Duodenal mucosa (tissue), 2 donors: ENCODE measurements at regions not wholly inside any gene's neighbourhood (a gene's known extent, or its start where the extent isn't known, plus 50 kb on each side); places are given as distances from the start of the nearest gene placed in this dataset.
"Not testable (repeated sequence)": the region's sequence is repeated elsewhere in the genome, so short reads cannot be mapped to it uniquely, and the experiment has no call there.

Experiments
- H3K27ac ChIP-seq: one replicate; pipeline ENCODE4 v1.7.0; 2013; ENCODE audit warnings: low read depth, low read length
- H3K27me3 ChIP-seq, 2 donors: one replicate each; pipeline ENCODE4 v1.7.0; 2013; ENCODE audit warnings: low read length in 2 of 2, control low read depth in 1 of 2; ENCODE audit not compliant: insufficient read depth in 2 of 2, control insufficient read depth in 1 of 2
- H3K36me3 ChIP-seq, 2 donors: one replicate each; pipeline ENCODE4 v1.7.0; 2013; ENCODE audit warnings: low read length in 2 of 2, control low read depth in 1 of 2; ENCODE audit not compliant: insufficient read depth in 2 of 2, control insufficient read depth in 1 of 2
- H3K4me1 ChIP-seq, 2 donors: one replicate each; pipeline ENCODE4 v1.7.0; 2013; ENCODE audit warnings: low read length in 2 of 2, control low read depth in 1 of 2; ENCODE audit not compliant: insufficient read depth in 2 of 2, control insufficient read depth in 1 of 2
- H3K4me3 ChIP-seq, 2 donors: one replicate each; pipeline ENCODE4 v1.7.0; 2013; ENCODE audit warnings: low read length in 2 of 2, low read depth in 1 of 2
- H3K9ac ChIP-seq, 2 donors: one replicate each; pipeline ENCODE4 v1.7.0; 2013; ENCODE audit warnings: low read length in 2 of 2, low read depth in 1 of 2
- H3K9me3 ChIP-seq, 2 donors: one replicate each; pipeline ENCODE4 v1.7.0; 2013; ENCODE audit warnings: low read length in 2 of 2, control low read depth in 1 of 2; ENCODE audit not compliant: control insufficient read depth in 1 of 2

GRCh38 chr7:124187962-124188361 lies 155.1 kb upstream of the TMEM229A start:
- H3K9me3 ChIP-seq: no peaks in the 10 kb centered on the region
- H3K9ac ChIP-seq: no peak overlapping the region
- no peak overlapping the region for H3K4me3 ChIP-seq

GRCh38 chr7:124183649-124184048 lies 150.8 kb upstream of the TMEM229A start:
- no peak overlapping the region for H3K27ac ChIP-seq
- H3K9me3 ChIP-seq: no peaks in the 10 kb centered on the region
- no peaks in the 10 kb centered on the region for H3K4me1 ChIP-seq
- no peaks in the 10 kb centered on the region for H3K27me3 ChIP-seq
- no peaks in the 10 kb centered on the region for H3K36me3 ChIP-seq
- H3K4me3 ChIP-seq: no peak overlapping the region
- H3K9ac ChIP-seq: no peak overlapping the region

More at GRCh38 chr7:124187962-124188361, 155.1 kb upstream of the TMEM229A start:
- Histone ChIP-seq H3K27ac (no peak overlapping the region), H3K36me3 (no peaks in the 10 kb centered on the region), H3K27me3 (no peaks in the 10 kb centered on the region), H3K4me1 (no peaks in the 10 kb centered on the region)

GRCh38 chr7:124179641-124180040 lies 146.8 kb upstream of the TMEM229A start:
- H3K9ac ChIP-seq: no peak overlapping the region
- no peak overlapping the region for H3K4me3 ChIP-seq
- H3K9me3 ChIP-seq: no peaks in the 10 kb centered on the region
- no peaks in the 10 kb centered on the region for H3K4me1 ChIP-seq
- H3K36me3 ChIP-seq: no peaks in the 10 kb centered on the region
- H3K27ac ChIP-seq: no peak overlapping the region
- H3K27me3 ChIP-seq: no peaks in the 10 kb centered on the region

- H3K4me1 ChIP-seq: no peaks in the 10 kb centered on the region
- H3K27me3 ChIP-seq: no peaks in the 10 kb centered on the region
- no peak overlapping the region for H3K9ac ChIP-seq
- H3K9me3 ChIP-seq: no peaks in the 10 kb centered on the region
- no peaks in the 10 kb centered on the region for H3K36me3 ChIP-seq
- H3K4me3 ChIP-seq: no peak overlapping the region
- no peak overlapping the region for H3K27ac ChIP-seq
Measured at GRCh38 chr7:124177891-124178290, 145.0 kb upstream of the TMEM229A start.

- H3K9me3 ChIP-seq, H3K27ac ChIP-seq, H3K9ac ChIP-seq, H3K4me3 ChIP-seq, H3K4me1 ChIP-seq, H3K36me3 ChIP-seq, H3K27me3 ChIP-seq: not testable (repeated sequence)
Measured at GRCh38 chr7:124171812-124172211, 138.9 kb upstream of the TMEM229A start.

- no peaks in the 10 kb centered on the region for H3K9me3 ChIP-seq
- H3K9ac ChIP-seq: no peak overlapping the region
- no peaks in the 10 kb centered on the region for H3K4me1 ChIP-seq
- no peaks in the 10 kb centered on the region for H3K36me3 ChIP-seq
- no peaks in the 10 kb centered on the region for H3K27me3 ChIP-seq
- H3K4me3 ChIP-seq: no peak overlapping the region
- no peak overlapping the region for H3K27ac ChIP-seq
Measured at GRCh38 chr7:124171068-124171467, 138.2 kb upstream of the TMEM229A start.

GRCh38 chr7:124168616-124169015 lies 135.7 kb upstream of the TMEM229A start:
- no peak overlapping the region for H3K9ac ChIP-seq
- H3K27me3 ChIP-seq: no peaks in the 10 kb centered on the region
- no peaks in the 10 kb centered on the region for H3K36me3 ChIP-seq
- H3K4me3 ChIP-seq: no peak overlapping the region
- no peaks in the 10 kb centered on the region for H3K4me1 ChIP-seq
- H3K27ac ChIP-seq: no peak overlapping the region
- no peaks in the 10 kb centered on the region for H3K9me3 ChIP-seq

- no peaks in the 10 kb centered on the region for H3K36me3 ChIP-seq
- H3K9me3 ChIP-seq: no peaks in the 10 kb centered on the region
- no peak overlapping the region for H3K27ac ChIP-seq
- H3K4me3 ChIP-seq: no peak overlapping the region
- H3K27me3 ChIP-seq: no peaks in the 10 kb centered on the region
- H3K4me1 ChIP-seq: no peaks in the 10 kb centered on the region
- no peak overlapping the region for H3K9ac ChIP-seq
Measured at GRCh38 chr7:124162667-124163066, 129.8 kb upstream of the TMEM229A start.

GRCh38 chr7:124155432-124156022 lies 122.7 kb upstream of the TMEM229A start:
- H3K4me1 ChIP-seq: peaks cover 0 to 14% of the 10 kb centered on the region in 2 donors
- H3K27ac ChIP-seq: no peak overlapping the region
- no peak overlapping the region for H3K4me3 ChIP-seq
- no peaks in the 10 kb centered on the region for H3K27me3 ChIP-seq
- no peaks in the 10 kb centered on the region for H3K36me3 ChIP-seq
- no peak overlapping the region for H3K9ac ChIP-seq
- H3K9me3 ChIP-seq: no peaks in the 10 kb centered on the region

- no peaks in the 10 kb centered on the region for H3K9me3 ChIP-seq
- no peak overlapping the region for H3K4me3 ChIP-seq
- no peaks in the 10 kb centered on the region for H3K36me3 ChIP-seq
- H3K27me3 ChIP-seq: no peaks in the 10 kb centered on the region
- H3K9ac ChIP-seq: no peak overlapping the region
- H3K4me1 ChIP-seq: peaks cover 0 to 14% of the 10 kb centered on the region in 2 donors
- H3K27ac ChIP-seq: no peak overlapping the region
Measured at GRCh38 chr7:124152859-124153692, 120.2 kb upstream of the TMEM229A start.
